Activated CD4-positive, CD25-positive, alpha-beta regulatory T cell treated with anti-CD3 and anti-CD28 coated beads, Interleukin-2, amount 50 U/mL, for 24 hours (primary cell): ENCODE measurements at regions not wholly inside any gene's neighbourhood (a gene's known extent, or its start where the extent isn't known, plus 50 kb on each side); places are given as distances from the start of the nearest gene placed in this dataset.

Source experiments
- ATAC-seq, 2 donors: fragments of 150-1000 bp; cut with Tn5 transposase; one replicate each; pipeline ENCODE4 v1.10.0; 2021; ENCODE audit warnings: mild to moderate bottlenecking in 1 of 2, moderate library complexity in 1 of 2

DNA sequence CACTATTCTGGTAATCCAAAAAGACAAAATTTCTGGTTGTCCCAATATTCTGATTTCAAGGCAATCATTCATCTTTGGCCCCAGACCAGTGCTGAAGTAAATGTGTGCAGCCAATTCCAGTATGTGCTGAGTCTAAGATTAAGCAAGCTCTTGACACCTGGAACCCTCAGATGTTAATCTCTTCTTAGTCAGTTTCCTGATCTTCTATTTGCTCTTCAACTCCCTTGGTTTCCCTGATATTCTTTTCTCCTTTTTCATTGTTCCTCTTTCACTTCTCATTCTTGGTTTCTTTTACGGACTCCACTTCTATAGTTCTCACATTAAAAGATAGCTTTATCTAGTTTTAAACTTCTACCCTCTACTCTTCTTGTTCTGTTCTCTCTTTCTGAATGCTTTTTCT is 445.7 kb upstream of the FANCL start:
- no peak for ATAC-seq

DNA sequence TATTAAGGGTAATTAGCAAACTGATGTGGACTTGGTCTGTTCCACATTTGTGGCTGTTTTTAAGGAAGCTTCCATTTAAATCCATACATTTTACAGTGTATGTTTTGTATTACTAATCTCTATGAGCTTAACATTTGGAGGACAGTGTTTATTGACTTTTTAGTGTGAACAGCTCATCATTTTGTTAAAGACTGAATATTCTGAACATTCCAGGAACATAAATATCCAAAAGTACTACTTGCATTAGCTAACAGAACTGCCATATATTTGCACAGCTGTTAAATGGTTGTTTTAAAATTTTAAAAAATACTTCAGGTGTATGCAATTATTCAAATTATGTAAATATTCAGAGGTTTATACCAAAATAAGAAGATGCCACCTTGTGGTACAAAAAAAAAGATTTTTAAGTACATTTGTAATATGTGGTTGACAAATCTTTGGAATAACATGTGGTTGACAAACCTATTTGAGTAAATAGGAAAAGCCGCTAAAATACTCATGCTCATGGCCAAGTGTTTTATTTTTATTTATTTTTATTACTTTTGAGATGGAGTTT is 439.7 kb upstream of the FANCL start:
- ATAC-seq = no peak

DNA sequence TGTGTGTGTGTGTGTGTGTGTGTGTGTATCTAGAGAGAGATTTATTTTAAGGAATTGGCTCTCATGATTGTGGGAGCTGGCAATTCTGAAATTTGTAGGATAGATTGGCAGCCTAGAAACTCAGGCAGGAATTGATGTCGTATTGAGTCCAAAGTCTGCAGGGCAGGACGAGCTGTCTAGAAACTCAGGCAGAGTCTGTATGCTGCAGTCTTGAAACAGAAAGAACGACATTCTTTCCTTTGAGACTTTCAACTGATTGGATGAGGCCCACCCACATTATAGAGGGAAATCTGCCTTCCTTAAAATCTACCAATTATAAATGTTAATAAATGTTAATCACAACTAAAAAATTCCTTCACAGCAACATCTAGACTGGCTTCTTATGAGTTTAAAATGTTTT is 436.6 kb upstream of the FANCL start:
- no peak for ATAC-seq

DNA sequence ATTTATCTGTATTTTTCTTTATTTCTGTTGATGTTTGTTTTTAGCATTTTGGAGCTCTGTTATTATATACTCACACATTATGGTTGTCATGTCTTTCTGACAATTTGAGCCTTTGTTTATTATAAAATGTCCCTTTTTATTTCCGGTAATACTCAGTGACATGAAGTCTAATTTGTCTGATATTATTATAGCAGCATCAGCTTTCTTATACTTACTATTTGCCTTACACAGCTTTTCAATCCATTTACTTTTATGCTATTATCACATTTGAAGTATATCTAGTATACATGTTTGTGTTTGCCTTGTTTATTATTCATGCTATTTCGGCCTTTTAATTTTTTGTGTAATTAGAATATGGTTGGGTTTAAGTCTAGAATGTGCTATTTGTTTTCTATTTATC is 430.6 kb upstream of the FANCL start:
- ATAC-seq = no peak

DNA sequence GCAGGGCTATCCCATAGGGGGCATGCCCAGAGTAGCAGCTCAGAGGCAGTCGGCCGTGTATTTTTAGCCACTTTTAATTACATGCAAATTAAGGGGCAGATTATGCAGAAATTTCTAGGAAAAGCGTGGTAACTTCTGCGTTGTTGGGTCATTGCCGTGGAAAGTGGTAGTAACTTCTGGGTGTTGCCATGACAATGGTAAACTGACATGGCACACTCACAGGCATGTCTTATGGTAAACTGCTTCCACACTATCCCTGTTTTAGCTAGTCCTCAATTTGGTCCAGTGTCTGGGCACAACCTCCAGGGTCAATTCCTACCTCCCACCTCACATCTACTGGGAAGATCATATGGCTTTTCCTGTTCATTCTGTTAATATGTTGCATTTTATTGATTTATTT is 428.9 kb upstream of the FANCL start:
- ATAC-seq = no peak

DNA sequence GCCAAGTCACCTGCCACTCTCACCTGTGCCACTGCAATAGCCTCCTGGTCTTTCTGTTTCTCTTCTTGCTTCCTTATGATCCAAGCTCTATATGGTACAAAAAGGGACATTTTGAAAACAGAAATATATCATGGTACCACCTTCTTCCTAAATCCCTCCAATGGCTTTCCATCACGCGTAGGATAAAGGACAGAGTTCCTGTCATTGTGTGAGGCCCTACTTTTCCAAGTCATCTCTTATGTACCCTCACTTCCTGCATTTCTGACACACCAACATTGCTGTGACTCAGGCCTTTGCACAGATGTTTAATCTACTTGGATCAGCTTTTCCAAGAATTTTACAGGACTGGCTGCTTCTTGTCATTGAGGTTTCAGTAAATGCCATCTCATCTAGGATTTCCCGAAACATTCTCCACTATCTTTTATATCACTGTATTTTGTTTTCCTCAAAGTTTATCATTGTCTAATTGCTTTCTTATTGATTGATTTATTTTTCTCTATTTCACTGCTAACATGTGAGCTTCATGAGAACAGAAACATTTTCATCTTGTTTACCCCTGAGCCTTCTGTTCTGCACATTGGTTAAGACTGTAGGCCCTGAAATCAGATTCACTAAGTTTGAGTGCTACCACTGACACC is 426.1 kb upstream of the FANCL start:
- no peak for ATAC-seq

DNA sequence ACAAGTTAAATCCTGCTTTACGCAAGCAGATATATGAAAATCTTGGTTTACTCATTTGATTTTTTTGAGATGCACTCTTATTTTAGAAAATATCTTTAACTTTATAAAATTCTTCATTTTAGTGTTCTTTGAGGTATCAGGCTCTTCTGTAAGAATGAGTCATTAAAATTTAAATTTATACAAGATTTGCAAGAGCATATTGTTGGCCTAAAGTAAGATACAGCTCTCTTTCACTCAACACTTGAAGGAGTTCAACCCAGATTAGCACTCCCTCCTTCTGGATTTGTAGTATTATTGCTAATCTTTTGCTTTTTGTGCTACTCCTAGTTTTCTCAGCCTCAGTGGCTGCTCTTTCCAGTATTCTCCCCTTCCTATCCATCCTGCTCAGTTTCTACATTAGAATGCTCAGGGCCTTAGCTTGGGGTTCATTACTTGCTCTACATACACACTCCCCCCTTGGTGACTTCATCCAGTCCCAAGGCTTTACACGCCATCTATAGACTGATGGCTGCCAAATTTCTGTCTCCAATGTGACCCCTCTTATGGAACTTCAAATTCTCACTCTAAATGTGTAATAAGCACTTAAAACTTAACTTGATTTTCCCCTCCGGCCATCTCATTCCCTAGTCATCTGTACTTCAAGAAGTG is 425.3 kb upstream of the FANCL start:
- no peak for ATAC-seq

DNA sequence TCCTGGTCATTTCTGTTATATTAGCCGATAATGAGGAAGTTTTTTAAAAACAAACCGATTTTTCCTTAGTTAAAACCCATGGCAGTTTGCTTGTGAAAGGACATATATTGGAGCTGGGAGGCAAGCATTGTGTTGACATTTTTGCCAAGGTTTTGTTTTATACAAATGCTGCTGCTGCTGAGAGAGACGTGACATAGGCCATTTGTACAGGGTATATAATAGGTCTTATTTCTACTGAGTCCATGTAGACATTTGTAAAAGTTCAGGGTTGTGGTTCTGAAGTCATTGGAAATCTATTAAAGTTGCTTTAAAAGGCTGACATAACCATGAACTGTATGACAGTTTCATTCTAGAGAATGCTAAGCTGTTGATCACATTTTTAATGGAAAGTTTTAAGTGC is 424.0 kb upstream of the FANCL start:
- no peak for ATAC-seq

DNA sequence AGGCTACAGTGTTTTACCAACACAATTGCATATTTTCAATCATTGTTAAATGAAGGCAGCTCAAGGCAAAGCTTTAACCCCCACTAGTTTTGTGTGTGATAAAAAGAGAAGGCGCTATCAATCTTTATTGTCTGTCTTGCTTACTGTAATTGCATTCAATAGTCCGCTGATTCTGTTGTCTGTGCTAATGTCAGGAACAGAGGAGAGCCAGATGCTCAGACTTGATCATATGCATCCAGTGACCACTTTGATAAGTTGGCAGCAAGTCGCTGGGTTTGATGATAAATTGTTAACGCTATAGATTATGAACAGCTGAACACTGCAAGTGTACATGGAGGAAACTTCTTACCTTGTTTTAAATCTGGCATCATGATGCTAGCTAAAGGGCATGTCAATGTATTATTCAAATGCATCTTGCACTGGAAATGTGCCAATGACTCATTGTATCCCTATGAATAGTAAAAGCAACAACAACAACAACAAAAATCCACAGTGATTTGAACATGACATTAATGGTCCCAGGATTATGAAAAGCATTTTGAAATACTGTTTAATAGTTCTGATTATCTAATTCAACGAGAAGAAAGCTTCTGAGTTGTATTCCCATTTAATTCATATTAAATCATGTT is 423.5 kb upstream of the FANCL start:
- no peak for ATAC-seq

DNA sequence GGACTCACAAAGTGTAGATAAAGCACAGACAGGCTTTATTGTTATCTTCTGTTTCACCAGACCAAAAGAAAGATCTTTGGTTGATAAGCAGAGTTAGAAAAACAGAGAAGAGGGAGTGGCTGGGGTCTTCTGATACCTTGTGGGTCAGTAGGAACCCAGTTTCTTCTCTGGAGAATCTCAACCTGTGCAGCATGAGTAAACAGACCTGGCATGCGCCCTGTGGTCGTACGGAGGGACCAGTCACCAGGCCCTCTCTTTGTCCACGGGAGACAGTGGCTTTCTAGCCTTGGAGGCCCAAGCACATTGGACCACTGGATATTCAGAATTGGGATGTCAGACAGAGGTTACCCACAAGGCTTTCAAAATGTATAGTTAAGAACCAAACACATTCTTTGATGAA is 418.9 kb upstream of the FANCL start:
- no peak for ATAC-seq

DNA sequence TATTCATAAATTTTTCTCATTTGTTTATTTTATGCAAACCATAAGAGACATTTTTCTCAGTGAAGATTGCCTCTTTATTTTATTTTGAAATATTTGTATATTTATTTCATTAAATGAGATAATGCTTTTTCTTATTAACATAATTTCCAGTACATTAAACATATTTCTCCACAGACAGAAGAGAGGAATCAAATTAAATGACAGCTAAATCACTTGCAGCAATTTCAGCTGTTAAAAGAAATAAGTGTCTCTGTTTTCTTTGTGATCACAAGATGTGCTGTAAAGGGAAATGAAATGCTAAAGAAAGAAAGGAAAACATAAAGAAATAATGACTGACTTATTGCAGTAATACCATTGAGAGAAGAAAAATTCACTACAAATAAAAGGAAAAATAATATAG is 414.0 kb upstream of the FANCL start:
- no peak for ATAC-seq

DNA sequence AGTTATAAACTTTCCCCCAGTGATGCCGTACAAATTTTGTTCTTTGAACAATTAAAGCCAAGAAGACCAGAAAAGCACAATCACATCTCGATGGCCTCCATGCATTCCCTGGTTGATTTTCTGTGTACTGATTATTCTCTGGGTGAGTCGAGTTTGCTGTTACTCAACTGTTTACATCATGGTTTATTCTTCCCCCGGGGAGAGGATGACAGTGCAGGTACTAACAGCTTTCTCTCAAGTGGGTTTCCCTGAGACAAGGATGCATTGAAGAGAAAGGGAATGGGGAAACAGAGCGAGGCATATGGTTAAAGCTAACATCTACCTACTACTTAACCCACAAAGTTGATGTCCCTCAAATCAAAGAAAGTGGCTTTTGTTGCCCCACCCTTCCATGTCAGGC is 410.8 kb upstream of the FANCL start:
- no peak for ATAC-seq

DNA sequence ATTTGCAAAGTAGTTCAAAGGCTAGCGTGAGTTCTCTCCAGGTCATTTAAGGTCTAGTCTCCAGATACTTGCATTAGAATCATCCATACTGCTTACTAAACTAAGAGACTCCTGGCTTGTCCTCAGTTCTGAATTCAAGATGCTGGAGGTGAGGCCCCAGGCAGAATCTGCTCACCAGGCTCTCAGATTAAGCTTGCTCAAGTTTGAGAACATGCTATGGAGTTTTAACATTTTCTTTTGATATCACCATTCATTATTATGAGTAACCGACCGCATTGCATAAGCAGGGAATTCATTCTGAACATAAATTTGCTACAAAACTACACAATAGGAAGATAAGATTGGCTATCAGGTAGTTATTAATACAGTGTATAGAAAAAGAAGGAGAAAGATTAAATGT is 409.7 kb upstream of the FANCL start:
- no peak for ATAC-seq

DNA sequence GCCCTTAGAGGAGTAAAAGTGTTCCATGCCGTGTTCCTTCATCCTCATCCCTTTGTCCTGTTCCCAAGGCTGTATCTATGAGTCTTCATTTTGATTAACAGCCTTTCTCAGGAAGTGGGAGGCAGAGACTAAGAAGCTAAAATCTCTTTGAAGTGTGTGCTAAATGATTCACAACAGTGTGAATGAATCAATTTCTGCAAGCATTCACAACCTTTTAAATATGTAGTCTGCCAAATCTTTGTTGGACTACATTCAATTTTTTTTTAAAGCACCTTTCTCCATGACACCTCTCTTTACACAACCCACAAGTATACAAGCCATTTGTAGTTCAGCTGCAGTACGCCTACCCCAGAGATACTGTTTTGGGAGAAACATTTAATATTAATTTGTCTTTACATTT is 408.6 kb upstream of the FANCL start:
- no peak for ATAC-seq

DNA sequence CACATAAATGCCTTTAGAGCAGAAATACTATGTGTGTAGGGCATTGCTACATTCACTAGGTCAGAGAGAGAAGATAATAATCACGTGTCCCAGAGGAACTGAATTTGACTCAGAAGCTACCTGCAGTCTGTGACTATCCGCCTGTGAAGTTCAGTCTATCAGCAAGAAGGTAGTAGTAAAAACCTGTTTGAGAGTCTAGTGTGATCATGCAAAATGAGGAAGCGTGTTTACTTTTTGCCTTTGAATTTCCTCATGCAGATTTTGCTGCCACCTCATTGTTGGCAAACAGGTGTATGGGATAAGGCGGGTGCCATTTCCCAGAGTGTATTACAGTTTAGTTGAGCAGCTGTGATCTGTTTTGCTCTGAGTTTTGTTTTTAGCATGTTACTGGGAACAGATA is 403.9 kb upstream of the FANCL start:
- no peak for ATAC-seq

DNA sequence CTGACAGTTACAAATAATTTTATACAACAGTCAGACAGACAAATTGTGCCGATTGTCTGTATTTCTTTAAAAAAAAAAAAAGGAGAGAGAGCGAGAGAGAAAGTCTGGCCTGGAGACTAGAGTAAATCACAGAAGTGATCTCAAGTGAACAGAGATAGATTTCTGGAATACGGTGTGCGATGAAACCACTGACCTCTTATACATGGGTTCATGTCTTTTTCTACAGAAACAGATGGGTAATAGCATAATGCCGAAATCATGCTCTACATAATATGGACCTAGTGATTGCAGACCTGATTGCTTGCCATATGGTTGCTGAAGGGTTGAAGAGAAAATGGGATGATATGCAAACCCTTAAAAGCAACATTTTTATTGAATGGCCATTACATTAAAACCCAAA is 403.3 kb upstream of the FANCL start:
- no peak for ATAC-seq

DNA sequence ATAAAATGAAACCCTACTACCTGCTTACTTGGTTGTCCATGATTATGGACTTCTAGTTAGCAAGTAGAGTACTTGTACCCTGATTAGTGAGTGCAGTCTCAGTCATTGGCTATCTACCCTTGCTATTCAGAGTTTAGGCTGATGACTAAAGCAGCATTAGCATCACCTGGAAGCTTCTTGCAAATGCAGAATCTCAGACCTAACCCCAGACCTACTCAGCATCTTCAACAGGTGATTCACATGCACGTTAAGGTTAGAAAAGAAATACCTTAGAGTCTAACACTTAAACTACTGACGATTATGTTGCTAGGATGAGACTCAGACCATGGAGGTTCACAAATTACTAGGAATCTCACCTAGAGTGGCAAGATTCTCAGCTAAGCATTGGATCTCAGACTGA is 399.9 kb upstream of the FANCL start:
- no peak for ATAC-seq

DNA sequence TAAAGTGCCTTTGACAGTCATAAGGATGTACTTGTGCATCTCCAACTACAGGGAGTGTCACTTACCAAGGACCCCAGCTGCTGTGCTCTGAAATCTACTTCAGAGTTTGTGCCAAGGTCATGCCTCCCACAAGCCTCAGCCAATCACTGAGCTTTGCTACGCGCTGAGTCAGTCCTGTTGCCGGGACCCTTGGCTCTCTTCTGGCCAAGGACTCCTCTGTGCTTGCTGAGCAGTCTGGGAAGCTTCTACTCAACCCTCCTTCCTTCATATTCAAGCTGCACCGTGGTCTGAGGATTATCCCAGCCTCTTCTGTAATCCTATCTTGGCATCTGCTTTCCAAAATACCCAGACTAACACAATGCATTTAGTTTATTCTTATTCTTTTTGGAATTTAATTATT is 398.9 kb upstream of the FANCL start:
- no peak for ATAC-seq

DNA sequence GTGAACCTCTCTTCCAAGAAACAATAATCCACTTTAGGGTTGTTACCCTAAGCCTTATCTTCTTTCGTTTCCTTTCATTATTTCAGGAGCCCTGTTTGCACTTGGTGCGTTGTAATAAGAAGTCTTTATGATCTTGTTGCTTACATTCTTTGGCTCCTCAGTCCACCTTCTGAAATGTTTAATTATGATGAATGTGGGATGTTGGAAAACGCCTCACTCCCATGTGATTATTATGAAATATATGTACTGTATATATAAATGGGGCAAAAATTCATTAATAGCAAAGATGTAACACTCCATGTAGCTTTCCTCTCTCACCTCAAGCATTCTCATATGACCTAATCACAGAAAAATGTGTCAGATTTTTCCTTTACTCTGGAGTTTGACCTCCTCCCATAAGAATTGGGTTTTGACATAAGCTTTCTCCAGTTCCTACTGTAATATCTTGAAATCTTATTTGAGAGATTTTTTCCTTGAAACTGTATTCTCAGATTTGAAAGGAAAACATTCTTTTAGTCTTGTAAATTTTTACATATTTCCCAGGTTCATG is 397.2 kb upstream of the FANCL start:
- ATAC-seq = no peak

DNA sequence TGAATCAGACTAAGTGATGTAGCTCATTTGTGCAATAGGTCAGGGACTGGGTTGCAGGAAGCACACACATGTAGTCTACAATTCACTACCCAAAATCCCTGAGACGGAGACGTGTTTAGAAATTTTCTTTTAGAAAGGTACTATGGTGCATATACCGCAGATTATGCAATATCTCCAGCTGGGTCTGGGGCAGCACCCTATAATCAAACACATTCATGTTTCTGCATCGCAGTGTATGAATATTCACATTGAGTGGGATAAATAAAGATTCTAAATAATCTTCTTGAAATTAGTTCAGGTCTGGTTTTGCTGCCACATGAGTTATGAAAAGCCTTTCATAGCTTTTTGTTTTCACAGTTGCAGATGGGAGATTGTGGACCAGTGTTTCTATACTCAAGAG is 395.7 kb upstream of the FANCL start:
- ATAC-seq = no peak

DNA sequence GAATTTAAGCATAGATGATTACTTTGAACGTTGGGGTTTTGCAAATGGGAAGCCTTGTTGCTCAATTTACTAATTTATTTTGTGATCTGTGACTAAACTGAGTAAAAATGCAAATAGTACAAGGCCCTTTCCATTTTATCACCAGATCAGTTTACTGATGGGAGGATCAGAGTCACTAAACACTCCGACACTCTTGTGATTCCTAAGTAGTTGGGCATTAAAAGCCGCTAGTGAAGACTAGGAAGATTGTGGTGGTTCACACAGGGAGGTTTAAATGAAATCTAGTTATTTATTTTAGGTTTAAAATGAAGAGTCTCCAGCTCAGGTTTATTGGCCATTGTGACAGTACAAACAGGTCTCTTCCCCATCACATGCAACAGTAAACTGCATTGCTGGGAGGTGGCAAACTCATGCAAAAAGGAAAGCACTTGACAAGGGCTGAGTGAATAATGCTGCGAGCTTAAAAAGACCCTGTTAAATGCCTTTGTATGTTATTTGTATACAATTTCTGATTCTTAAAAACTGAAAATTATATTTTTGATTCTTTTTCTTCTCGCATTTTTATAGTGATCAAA is 394.8 kb upstream of the FANCL start:
- ATAC-seq = no peak

DNA sequence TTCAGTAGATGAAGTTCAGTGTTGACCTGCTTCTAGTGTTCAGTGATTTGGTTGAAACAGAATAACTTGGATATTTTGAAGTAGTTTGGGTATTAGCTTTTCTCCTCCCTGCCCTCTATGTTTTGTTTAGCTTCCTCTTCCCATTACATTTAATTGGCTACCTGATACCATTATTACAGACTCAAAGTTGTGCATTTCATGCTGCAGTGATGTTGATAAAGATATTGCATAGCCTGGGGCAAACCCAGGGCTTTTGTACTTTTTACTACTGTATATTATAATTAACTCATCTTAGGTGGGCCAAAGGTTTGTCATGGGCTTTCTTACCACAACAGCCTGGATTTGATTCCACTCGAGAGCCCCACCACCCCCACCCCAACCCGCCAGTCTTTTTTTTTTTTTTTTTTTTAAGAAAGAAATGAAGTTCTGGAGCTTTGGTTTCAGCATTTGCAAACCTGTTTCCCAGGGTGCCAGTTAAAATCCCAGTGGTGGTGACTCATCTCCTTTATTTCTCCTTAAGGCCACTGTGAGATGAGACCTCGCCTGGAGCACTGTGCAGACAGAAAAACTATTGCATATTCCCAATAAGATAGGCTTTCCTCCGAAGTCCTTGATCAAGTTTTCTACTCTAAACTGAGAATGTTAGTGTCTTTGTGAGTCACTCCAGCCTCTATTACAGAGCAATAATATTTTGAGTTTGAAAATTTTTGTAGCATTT is 393.7 kb upstream of the FANCL start:
- no peak for ATAC-seq
